Limb (tissue), 2 donors: ENCODE measurements at regions not wholly inside any gene's neighbourhood (a gene's known extent, or its start where the extent isn't known, plus 50 kb on each side); places are given as distances from the start of the nearest gene placed in this dataset.
"Not testable (repeated sequence)": the region's sequence is repeated elsewhere in the genome, so short reads cannot be mapped to it uniquely, and the experiment has no call there.

ENCODE experiments used
- DNase-seq, 2 donors: peaks; one replicate each; pipeline ENCODE4 v3.0.0-alpha.2; 2016; ENCODE audit errors: extremely low spot score in 2 of 2

- no peak for DNase-seq
These were observed 684.5 kb downstream of the PTPRU start for GRCh38 chr1:29920784-29921183.

DNA sequence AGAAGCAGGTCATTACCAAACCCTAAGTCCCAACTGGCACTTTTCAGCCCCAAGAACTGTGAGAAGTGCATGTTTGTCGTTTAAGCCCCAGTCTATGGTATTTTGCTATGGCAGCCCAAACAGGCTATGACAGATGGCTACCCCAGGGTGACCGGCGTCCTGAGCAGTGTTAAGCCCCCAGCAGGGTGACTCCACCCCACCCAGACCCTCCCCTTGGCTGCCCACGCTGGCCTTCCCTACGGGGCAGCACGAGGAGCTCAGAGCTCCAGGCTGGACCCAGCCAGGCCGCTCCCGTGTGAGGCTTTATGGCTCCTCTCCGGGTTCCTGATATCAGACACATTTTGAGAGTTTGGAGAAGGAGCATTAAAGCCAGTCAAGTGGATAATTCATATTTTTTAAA is 684.0 kb downstream of the PTPRU start:
- DNase-seq, result no peak

- not testable (repeated sequence) for DNase-seq
These were observed 682.7 kb downstream of the PTPRU start for GRCh38 chr1:29919041-29919440.

DNA sequence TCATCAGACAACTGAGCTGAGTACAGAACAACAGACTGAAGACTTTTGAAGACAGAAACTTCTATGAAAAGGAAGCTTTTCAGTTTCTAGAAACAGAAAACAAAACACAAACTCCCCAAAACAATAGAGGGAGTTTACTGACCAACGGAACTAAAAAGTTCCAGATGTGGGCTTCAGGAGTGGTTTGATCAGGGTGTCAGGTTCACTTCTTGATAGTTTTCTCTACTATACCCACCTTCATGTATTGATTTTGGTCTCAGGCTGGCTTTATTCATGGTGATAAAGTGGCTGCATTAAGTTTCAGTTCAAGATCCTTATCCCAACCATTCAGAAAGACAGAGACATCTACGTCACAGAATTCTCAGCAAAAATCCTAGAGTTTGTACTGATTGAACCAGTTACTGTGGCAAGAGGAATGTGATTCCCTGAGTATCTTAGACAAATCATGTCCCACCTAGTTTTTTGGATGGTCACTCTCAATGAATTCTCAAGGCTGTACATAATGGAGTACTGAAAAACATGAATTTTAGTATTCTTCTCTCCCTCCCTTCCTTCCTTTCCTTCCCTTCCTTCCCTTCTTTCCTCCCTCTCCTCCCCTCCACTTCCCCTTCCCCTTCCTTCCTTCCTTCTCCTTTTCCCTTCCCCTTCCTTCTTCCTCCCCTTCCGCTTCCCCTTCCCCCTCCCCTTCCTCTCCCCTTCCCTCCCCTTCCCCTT is 680.5 kb downstream of the PTPRU start:
- DNase-seq, result no peak

DNA sequence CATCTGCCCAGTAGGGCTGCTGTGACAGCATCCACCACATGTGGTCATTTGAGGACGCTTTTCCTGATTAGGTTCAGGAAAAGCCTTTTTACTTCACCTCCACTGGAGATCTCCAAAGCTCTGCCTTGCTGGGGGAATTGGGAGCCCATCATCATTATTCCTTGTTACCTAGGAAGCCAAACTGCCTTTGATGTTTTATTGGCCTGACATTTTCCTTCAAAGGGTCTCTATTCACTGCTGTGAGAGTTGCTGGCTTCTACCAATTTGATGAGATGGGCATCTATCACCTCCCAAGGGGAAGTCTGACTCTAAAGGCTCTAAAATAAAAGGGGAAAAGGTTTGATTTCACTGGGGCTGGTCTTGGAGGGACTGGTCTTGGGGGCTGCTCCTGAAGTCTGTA is 678.6 kb downstream of the PTPRU start:
- no peak for DNase-seq

- DNase-seq, result no peak
These were observed 676.1 kb downstream of the PTPRU start for GRCh38 chr1:29912425-29912824.

DNA sequence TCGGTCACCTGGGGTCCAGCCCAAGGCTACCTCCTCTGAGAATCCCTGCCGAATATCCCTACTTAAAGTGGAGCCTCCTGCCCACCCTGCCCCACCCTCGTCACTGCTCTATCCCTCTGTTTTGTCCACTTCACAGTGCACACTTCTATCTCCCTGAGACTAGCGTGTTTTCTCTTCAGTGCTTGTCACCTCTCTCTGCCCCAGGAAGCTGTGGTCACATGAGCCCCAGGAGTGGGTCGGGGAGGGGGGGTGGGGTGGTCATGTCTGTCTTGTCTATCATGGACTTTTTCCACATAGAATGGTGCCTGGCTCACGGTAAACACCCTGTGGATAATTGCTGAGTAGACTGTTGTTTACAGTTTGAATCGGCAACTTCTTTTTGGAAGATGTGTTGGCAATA is 673.6 kb downstream of the PTPRU start:
- DNase-seq, result no peak

GRCh38 chr1:29907596-29907995 is 671.3 kb downstream of the PTPRU start:
- no peak for DNase-seq

DNA sequence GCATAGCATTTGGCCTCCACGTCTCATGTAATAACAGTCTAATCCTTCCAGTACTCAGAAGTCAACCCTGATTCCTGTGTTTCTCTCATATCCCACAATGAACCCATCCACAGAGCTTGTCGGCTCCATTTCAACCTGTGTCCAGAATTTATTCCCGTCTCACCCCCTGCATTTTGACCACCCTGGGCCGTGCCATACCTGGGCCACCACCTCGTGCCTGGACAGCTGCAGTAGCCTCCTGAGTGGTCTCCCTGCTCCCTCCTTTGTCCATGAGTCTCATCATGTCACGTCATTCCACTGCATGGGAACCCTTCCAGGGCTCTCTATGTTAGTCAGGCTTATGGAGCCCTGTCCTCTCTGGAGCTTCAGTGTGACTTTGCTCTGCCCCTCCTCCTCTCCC is 670.6 kb downstream of the PTPRU start:
- DNase-seq, result no peak

GRCh38 chr1:29903548-29904166 is 667.3 kb downstream of the PTPRU start:
- no peak for DNase-seq

GRCh38 chr1:29901624-29902325 is 665.5 kb downstream of the PTPRU start:
- peak in 1 of 2 donors; percentile 8 for DNase-seq

GRCh38 chr1:29900712-29901111 is 664.4 kb downstream of the PTPRU start:
- DNase-seq, result no peak

DNA sequence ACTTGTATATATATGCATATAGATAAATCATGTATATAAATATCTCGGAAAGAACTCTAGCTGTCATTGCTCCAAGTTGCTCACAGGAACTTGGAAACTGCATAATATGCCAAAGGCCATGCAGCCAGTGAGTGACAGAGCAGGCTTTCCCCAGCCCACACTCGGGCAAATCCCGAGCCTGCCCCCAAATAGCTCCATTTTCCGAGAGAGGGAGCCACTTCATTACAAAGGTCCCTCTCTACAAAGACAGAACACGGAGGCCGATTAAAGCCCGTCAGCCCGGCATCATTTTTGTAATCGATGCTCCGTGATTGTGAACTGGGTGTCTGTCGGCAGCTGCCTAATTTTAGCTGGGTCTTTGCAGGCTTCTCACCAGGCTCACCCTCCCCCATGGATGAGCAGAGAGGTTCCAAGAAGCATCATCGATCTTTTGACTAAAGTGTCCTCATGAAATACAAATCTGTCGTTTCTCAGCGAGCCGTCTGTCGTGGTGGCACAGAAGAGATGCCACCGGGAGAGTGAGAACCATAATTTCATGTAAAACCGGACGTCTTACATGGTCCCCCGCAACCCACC is 663.9 kb downstream of the PTPRU start:
- DNase-seq, result no peak

- DNase-seq, result peak in 1 of 2 donors; percentile 20
These were observed 660.7 kb downstream of the PTPRU start for GRCh38 chr1:29896791-29897714.

DNA sequence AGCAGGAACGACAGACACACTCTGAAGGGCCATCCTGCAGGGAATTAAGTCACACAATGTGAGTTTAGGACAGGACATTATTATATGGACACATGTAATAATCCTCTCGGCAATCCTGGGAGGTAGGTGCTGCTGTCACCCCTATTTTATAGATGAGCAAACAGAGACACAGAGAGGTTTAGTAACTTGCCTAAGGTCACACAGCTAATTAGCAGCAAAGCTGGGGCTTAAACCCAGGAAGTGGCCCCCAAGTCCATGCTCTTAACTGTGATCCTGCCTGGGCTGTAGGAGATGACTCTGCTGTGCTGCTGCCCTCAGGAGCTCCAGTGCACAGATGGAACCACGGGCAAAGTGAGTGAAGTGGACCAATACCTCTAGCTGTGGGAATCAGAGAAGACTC is 660.0 kb downstream of the PTPRU start:
- peak in 1 of 2 donors; percentile 6 for DNase-seq

GRCh38 chr1:29895201-29895600 is 658.9 kb downstream of the PTPRU start:
- no peak for DNase-seq

DNA sequence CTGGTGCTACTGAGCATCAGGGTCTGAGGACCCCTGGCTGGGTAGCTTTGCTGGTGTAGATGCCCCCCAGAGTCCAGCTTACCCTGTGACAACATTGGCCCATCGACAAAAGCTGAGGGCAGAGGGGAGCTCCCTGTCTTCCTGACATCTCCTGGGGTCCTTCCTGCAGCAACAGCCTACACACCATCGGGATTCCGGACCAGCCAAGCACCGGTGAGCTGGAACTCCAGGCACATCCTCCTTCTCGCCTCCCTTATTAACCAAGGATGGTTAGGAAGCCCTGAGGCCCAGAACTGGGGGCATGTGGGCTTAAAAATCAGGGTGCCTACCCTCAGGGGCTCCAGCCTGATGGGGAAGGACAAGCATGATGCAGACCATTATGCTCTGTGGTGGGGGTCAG is 658.0 kb downstream of the PTPRU start:
- DNase-seq, result no peak

DNA sequence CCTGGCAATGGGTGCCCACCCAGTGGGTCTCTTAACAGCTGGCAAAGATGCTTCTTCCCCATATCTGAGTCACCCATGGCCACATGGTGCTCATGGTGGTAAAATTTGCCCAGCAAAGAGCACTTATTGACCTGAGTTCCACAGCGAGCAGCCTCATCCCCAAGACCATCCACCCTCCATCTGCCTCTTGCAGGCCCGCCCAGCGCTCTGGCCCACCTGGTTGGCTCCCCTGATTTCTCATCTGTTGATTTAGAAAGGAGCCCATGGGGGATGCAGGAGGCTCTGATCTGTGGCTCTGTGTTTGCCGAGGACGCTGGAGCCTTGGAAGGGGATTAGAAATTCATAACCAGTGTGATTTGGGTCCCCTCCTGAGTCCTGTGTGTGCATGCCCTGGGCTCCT is 657.5 kb downstream of the PTPRU start:
- peak in 1 of 2 donors; percentile 12 for DNase-seq

GRCh38 chr1:29893046-29893723 is 656.9 kb downstream of the PTPRU start:
- DNase-seq, result peak in 1 of 2 donors; percentile 14

DNA sequence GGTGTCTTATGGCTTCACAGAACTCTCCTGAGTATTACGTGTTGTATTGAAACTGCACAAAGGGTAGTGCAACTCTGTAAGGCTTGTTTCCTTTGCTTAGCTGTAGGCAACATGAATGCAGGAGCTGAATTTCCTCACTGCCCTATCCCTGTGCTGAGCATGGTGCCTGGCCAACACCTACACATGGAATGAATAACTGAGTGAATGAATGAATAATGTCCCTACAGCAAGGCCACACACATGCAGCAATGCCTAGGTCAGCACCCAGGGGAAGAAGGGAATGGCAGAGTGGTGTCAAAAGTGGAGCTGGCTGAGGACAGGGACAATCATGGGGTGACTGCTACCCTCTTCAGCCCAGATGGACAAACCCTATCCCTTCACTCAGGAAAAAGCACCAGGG is 655.9 kb downstream of the PTPRU start:
- DNase-seq, result peak in 1 of 2 donors; percentile 8
